ENCODE measurements at regions not wholly inside any gene's neighbourhood (a gene's known extent, or its start where the extent isn't known, plus 50 kb on each side); places are given as distances from the start of the nearest gene placed in this dataset.

GRCh38 chr13:111609631-111610030 lies 289.2 kb downstream of the TEX29 start:
- WGBS, 2 experiments (ENCODE audit: insufficient coverage in 2 of 2), result 94 to 95% methylated on average over 5 to 8 of the region's 9 CpGs
- Histone ChIP-seq H3K9me3 (ENCODE audit: control insufficient read depth, low read length) (no peaks in the 10 kb centered on the region), H3K4me1 (ENCODE audit: control insufficient read depth, insufficient read depth, low read length, poor library complexity, severe bottlenecking) (no peaks in the 10 kb centered on the region), H3K27ac (ENCODE audit: low read depth, low read length, severe bottlenecking) (no peak overlapping the region), H3K36me3 (ENCODE audit: control insufficient read depth, insufficient read depth, low read length) (no peaks in the 10 kb centered on the region), H3K4me3 (ENCODE audit: extremely low read depth, insufficient read depth, low read length, poor library complexity, severe bottlenecking) (no peak overlapping the region)

- Histone ChIP-seq H3K4me3 (ENCODE audit: extremely low read depth, insufficient read depth, low read length, poor library complexity, severe bottlenecking) (no peak overlapping the region), H3K4me1 (ENCODE audit: control insufficient read depth, insufficient read depth, low read length, poor library complexity, severe bottlenecking) (no peaks in the 10 kb centered on the region), H3K36me3 (ENCODE audit: control insufficient read depth, insufficient read depth, low read length) (no peaks in the 10 kb centered on the region), H3K9me3 (ENCODE audit: control insufficient read depth, low read length) (no peaks in the 10 kb centered on the region), H3K27ac (ENCODE audit: low read depth, low read length, severe bottlenecking) (no peak overlapping the region)
- WGBS, 2 experiments (ENCODE audit: insufficient coverage in 2 of 2), result 87 to 95% methylated on average over 3 to 4 of the region's 4 CpGs
Observed at GRCh38 chr13:111610081-111610480, 289.6 kb downstream of the TEX29 start.

- 71 to 76% methylated on average over 5 to 6 of the region's 6 CpGs for WGBS, 2 experiments (ENCODE audit: insufficient coverage in 2 of 2)
- no peaks in the 10 kb centered on the region for H3K9me3 ChIP-seq (ENCODE audit: control insufficient read depth, low read length)
- H3K4me3 ChIP-seq (ENCODE audit: extremely low read depth, insufficient read depth, low read length, poor library complexity, severe bottlenecking), result no peak overlapping the region
- H3K27ac ChIP-seq (ENCODE audit: low read depth, low read length, severe bottlenecking), result no peak overlapping the region
- no peaks in the 10 kb centered on the region for H3K36me3 ChIP-seq (ENCODE audit: control insufficient read depth, insufficient read depth, low read length)
- no peaks in the 10 kb centered on the region for H3K4me1 ChIP-seq (ENCODE audit: control insufficient read depth, insufficient read depth, low read length, poor library complexity, severe bottlenecking)
Observed at GRCh38 chr13:111610879-111611278, 290.4 kb downstream of the TEX29 start.

GRCh38 chr13:111611651-111612050 lies 291.2 kb downstream of the TEX29 start:
- H3K27ac ChIP-seq (ENCODE audit: low read depth, low read length, severe bottlenecking), result no peak overlapping the region
- H3K4me3 ChIP-seq (ENCODE audit: extremely low read depth, insufficient read depth, low read length, poor library complexity, severe bottlenecking), result no peak overlapping the region
- no peaks in the 10 kb centered on the region for H3K4me1 ChIP-seq (ENCODE audit: control insufficient read depth, insufficient read depth, low read length, poor library complexity, severe bottlenecking)
- H3K9me3 ChIP-seq (ENCODE audit: control insufficient read depth, low read length), result no peaks in the 10 kb centered on the region
- WGBS, 2 experiments (ENCODE audit: insufficient coverage in 2 of 2), result 88 to 96% methylated on average over 4 to 5 of the region's 6 CpGs
- H3K36me3 ChIP-seq (ENCODE audit: control insufficient read depth, insufficient read depth, low read length), result no peaks in the 10 kb centered on the region

DNA sequence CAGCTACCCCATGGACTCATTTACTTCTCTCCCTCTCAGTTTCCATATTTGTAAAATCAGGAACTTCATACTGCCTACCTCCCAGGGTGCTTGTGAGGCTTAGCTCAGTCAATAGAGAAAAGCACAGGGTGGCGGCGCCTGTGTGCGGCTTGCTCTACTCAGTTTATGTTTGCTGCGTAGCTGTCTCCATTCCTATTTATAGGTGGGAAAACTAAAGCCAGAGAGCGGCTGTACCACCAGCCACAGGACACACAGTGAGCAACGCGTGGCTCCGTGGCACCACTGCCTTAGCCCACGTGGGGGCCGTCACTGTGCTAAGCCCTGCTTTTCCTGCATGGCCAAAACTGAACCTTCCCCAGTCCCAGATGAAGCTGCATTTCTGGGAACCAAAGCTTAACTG lies 292.4 kb downstream of the TEX29 start:
- no peak overlapping the region for H3K27ac ChIP-seq (ENCODE audit: low read depth, low read length, severe bottlenecking)
- H3K4me1 ChIP-seq (ENCODE audit: control insufficient read depth, insufficient read depth, low read length, poor library complexity, severe bottlenecking), result no peaks in the 10 kb centered on the region
- H3K36me3 ChIP-seq (ENCODE audit: control insufficient read depth, insufficient read depth, low read length), result no peaks in the 10 kb centered on the region
- 87 to 100% methylated on average over 6 to 7 of the region's 10 CpGs for WGBS, 2 experiments (ENCODE audit: insufficient coverage in 2 of 2)
- no peaks in the 10 kb centered on the region for H3K9me3 ChIP-seq (ENCODE audit: control insufficient read depth, low read length)
- no peak overlapping the region for H3K4me3 ChIP-seq (ENCODE audit: extremely low read depth, insufficient read depth, low read length, poor library complexity, severe bottlenecking)

GRCh38 chr13:111614009-111614408 lies 293.6 kb downstream of the TEX29 start:
- H3K4me1 ChIP-seq (ENCODE audit: control insufficient read depth, insufficient read depth, low read length, poor library complexity, severe bottlenecking), result no peaks in the 10 kb centered on the region
- H3K27ac ChIP-seq (ENCODE audit: low read depth, low read length, severe bottlenecking), result no peak overlapping the region
- 90 to 91% methylated on average over 4 to 6 of the region's 7 CpGs for WGBS, 2 experiments (ENCODE audit: insufficient coverage in 2 of 2)
- no peak overlapping the region for H3K4me3 ChIP-seq (ENCODE audit: extremely low read depth, insufficient read depth, low read length, poor library complexity, severe bottlenecking)
- H3K36me3 ChIP-seq (ENCODE audit: control insufficient read depth, insufficient read depth, low read length), result no peaks in the 10 kb centered on the region
- H3K9me3 ChIP-seq (ENCODE audit: control insufficient read depth, low read length), result no peaks in the 10 kb centered on the region

- no peaks in the 10 kb centered on the region for H3K36me3 ChIP-seq (ENCODE audit: control insufficient read depth, insufficient read depth, low read length)
- no peaks in the 10 kb centered on the region for H3K9me3 ChIP-seq (ENCODE audit: control insufficient read depth, low read length)
- H3K27ac ChIP-seq (ENCODE audit: low read depth, low read length, severe bottlenecking), result no peak overlapping the region
- WGBS, 2 experiments (ENCODE audit: insufficient coverage in 2 of 2), result 80 to 86% methylated on average over 1 to 3 of the region's 5 CpGs
- H3K4me1 ChIP-seq (ENCODE audit: control insufficient read depth, insufficient read depth, low read length, poor library complexity, severe bottlenecking), result no peaks in the 10 kb centered on the region
- H3K4me3 ChIP-seq (ENCODE audit: extremely low read depth, insufficient read depth, low read length, poor library complexity, severe bottlenecking), result no peak overlapping the region
Observed at GRCh38 chr13:111614613-111615012, 294.2 kb downstream of the TEX29 start.

DNA sequence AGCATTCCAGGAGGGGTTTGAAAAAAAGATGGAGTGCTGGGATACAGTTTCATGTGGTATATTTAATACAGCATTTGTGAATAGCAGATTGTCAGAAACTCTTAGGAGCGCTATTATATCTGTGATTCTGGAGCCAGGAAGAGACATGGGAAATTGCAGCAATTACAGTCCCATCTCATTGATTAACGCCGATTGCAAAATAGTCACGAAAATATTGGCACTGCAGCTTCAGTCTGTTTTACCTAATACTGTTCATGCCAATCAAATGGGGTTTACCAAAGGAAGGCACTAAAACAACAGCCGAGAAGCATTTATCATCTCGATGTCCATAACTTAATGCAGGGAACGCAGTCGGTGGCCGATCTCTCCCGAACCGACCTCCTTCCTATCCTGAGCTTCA lies 295.8 kb downstream of the TEX29 start:
- WGBS, 2 experiments (ENCODE audit: insufficient coverage in 2 of 2), result 89 to 92% methylated on average over 6 to 8 of the region's 11 CpGs
- Histone ChIP-seq H3K4me3 (ENCODE audit: extremely low read depth, insufficient read depth, low read length, poor library complexity, severe bottlenecking) (no peak overlapping the region), H3K9me3 (ENCODE audit: control insufficient read depth, low read length) (no peaks in the 10 kb centered on the region), H3K36me3 (ENCODE audit: control insufficient read depth, insufficient read depth, low read length) (no peaks in the 10 kb centered on the region), H3K27ac (ENCODE audit: low read depth, low read length, severe bottlenecking) (no peak overlapping the region), H3K4me1 (ENCODE audit: control insufficient read depth, insufficient read depth, low read length, poor library complexity, severe bottlenecking) (no peaks in the 10 kb centered on the region)

DNA sequence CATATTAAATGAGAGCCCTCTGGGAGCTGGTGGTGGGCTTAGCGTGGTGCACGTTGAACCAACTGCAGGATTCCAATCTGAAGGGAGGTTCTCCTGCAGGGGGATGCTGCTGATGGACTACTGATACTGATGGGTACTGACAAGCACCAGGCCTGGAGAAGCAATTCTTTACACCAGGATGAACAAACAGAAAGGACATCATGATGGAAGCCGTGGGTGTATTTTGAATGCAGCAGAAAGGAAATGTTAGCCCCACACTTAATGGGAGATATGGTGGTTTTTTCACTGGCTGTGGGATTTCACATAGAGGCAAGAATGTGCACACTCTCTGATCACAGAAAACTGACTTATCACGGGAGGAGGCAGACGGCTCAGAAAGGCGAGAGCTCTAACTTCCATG lies 299.7 kb downstream of the TEX29 start:
- Histone ChIP-seq H3K4me1 (ENCODE audit: control insufficient read depth, insufficient read depth, low read length, poor library complexity, severe bottlenecking) (no peaks in the 10 kb centered on the region), H3K9me3 (ENCODE audit: control insufficient read depth, low read length) (no peaks in the 10 kb centered on the region), H3K27ac (ENCODE audit: low read depth, low read length, severe bottlenecking) (no peak overlapping the region), H3K36me3 (ENCODE audit: control insufficient read depth, insufficient read depth, low read length) (no peaks in the 10 kb centered on the region), H3K4me3 (ENCODE audit: extremely low read depth, insufficient read depth, low read length, poor library complexity, severe bottlenecking) (no peak overlapping the region)
- WGBS, 2 experiments (ENCODE audit: insufficient coverage in 2 of 2), result 90 to 92% methylated on average over 4 to 5 of the region's 6 CpGs

- H3K36me3 ChIP-seq (ENCODE audit: control insufficient read depth, insufficient read depth, low read length), result no peaks in the 10 kb centered on the region
- 76 to 90% methylated on average over 5 to 9 of the region's 9 CpGs for WGBS, 2 experiments (ENCODE audit: insufficient coverage in 2 of 2)
- H3K27ac ChIP-seq (ENCODE audit: low read depth, low read length, severe bottlenecking), result no peak overlapping the region
- no peaks in the 10 kb centered on the region for H3K4me1 ChIP-seq (ENCODE audit: control insufficient read depth, insufficient read depth, low read length, poor library complexity, severe bottlenecking)
- H3K9me3 ChIP-seq (ENCODE audit: control insufficient read depth, low read length), result no peaks in the 10 kb centered on the region
- H3K4me3 ChIP-seq (ENCODE audit: extremely low read depth, insufficient read depth, low read length, poor library complexity, severe bottlenecking), result no peak overlapping the region
Observed at GRCh38 chr13:111620586-111620985, 300.1 kb downstream of the TEX29 start.

DNA sequence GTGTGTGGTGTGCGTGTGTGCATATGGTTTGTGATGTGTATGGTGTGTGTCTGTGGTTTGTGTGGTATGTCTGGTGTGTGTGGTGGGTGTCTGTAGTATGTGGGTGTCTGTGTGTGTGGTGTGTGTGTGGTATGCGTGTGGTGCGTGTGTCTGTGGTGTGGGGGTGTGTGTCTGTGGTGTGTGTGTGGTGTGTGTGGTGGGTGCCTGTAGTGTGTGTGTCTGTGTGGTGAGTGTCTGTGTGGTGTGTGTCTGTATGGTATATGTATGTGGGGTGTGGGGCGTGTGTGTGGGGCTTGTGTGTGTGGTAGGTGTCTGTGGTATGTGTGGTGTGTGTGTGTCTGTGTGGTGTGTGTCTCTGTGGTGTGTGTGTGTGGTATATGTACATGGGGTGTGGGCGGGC lies 300.7 kb downstream of the TEX29 start:
- WGBS, 2 experiments (ENCODE audit: insufficient coverage in 2 of 2), result 87 to 92% methylated on average over 2 to 4 of the region's 5 CpGs
- Histone ChIP-seq H3K4me3 (ENCODE audit: extremely low read depth, insufficient read depth, low read length, poor library complexity, severe bottlenecking) (no peak overlapping the region), H3K9me3 (ENCODE audit: control insufficient read depth, low read length) (no peaks in the 10 kb centered on the region), H3K27ac (ENCODE audit: low read depth, low read length, severe bottlenecking) (no peak overlapping the region), H3K4me1 (ENCODE audit: control insufficient read depth, insufficient read depth, low read length, poor library complexity, severe bottlenecking) (no peaks in the 10 kb centered on the region), H3K36me3 (ENCODE audit: control insufficient read depth, insufficient read depth, low read length) (no peaks in the 10 kb centered on the region)
